Stromal cell of bone marrow (primary cell): ENCODE measurements at regions not wholly inside any gene's neighbourhood (a gene's known extent, or its start where the extent isn't known, plus 50 kb on each side); places are given as distances from the start of the nearest gene placed in this dataset.

Experiments used
- DNase-seq: peaks from one replicate; pipeline ENCODE4 v3.0.0-alpha.2; 2012; ENCODE audit warnings: low read depth

DNA sequence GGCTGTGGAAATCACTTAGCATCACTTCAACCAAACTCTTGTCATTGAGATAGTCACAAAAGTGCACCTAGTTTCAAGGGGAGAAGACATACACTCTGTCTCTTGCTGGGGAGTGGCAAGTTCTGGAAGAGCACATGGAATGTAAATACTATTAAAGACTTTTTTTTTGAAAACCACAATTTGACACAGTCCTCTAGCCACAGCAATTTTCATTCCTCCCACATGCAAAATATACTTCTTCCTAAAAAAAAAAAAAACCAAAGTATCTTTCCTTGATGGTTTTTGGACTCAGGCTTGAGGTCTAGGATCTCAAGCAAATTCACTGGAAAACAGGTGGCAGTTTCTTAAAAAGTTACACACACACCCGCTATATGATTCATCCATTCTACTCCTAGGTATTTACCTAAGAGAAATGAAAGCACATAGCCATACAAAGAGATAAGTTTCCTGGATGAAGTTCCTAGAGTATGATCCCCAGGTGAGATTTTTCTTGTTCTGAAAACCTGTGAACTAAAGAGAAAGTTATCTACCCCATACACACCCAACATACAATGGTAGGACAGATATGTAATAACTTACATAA lies 295.8 kb downstream of the SP3 start:
- no peak for DNase-seq

DNA sequence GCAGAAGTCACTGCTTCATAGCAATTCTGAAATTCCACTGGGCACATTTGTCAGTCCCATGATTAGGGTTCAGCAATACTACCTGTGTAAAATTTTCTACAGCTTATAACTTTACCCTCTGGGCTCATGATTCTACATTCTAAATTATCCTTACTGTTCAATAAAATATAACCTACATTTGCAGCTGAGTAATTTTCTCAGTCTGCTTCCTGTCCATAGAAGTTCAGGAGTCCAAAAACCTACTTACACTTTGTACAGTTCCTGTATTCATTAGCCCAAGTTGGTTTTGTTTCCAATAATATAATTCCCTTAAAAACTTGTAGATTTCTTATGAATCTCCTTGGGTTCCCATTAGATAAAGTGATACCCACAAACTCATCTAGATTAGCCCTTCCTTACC lies 295.3 kb downstream of the SP3 start:
- DNase-seq = no peak

GRCh38 chr2:173672573-173673340 lies 292.4 kb downstream of the SP3 start:
- DNase-seq = no peak

GRCh38 chr2:173673640-173674039 lies 291.5 kb downstream of the SP3 start:
- DNase-seq = no peak

GRCh38 chr2:173676647-173677046 lies 288.5 kb downstream of the SP3 start:
- no peak for DNase-seq

DNA sequence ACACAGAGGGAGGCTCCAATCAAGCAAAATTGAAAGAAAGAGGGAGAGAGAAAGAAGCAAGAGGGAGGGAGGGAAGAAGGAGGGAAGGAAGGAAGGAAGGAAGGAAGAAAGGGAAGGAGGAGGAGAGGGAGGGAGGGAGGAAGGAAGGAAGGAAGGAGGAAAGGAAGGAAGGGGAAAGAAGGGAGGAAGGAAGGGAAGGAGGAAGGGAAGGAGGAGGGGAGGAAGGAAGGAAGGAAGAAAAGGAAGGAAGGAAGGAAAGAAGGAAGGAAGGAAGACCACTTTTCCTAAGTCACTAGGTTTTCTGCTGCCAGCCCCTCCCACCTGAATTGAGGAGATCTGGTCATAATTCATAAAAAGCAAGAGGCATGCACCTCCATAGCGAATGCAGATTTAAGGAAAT lies 287.0 kb downstream of the SP3 start:
- DNase-seq = no peak

DNA sequence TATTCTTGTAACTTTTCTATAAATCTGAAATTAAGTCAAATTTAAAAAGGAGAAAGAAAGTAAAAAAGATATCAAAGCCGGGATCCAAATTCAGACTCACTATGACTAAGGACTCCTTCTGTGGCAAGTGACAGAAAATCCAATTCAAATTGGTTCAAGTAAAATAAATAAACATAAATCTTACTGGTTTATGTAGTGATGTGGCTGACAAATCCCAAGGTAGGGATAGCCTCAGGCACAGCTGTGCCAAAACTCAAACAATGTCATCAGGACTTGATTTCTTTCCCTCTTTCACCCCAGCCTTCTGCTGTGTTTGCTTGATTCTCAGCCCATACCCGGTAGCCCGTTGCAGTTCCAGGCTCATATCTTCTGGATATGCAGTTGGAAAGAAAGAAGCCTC lies 284.6 kb downstream of the SP3 start:
- DNase-seq = peak; percentile 11

DNA sequence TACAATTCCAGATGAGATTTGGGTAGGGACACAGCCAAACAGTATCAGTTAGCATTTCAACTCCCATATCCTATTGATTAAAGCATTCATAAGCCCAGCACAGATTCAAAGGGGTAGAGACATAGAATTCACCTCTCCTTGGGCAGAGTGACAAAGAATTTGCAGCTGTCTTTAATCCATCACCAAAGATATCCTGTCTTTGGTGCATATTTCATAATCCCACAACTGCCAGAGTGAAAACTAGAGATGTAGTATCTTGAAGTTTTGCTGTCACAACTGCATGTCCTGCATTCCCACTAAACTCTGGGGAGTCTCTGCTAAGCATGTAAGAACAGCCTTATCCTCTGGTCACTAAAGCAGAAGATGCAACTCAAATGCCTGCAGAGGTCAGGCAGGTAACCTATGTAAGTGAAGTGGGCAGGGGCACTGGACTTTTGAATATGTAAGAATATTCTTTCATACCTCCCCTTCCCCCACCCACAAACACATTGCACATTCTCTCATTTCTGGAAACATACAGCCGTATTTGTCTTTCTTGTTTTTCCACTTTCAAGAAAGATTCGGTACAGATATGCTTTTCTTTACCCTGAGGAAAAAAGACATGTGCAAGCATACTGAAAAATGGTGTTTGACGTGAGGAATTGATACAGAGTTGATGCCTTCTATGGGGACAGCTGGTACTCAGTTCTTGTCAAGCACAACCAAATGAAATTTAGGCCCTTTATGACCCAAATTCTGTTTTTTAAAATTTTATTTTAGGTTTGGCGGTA lies 283.1 kb downstream of the SP3 start:
- DNase-seq = no peak

- no peak for DNase-seq
Measured at GRCh38 chr2:173684896-173685459, 280.2 kb downstream of the SP3 start.

DNA sequence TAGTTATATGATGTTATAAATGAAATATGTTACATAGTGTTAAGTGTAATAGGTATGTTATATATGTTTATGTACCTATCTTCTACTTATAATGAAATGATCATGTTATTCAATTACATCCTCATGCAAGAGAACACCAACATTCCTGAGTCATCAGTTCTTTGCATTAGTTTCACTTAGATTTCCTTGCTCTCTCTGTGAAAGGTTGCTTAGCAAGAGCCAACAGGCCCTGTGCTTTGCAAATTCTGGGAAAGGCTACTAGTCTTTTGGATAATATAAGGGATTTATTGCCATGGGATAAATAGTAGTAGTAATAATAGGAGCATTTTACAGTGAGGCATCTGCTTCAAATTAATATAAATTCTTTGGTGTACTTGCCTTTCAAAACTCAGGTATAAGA lies 274.8 kb downstream of the SP3 start:
- no peak for DNase-seq

- DNase-seq = no peak
Measured at GRCh38 chr2:173692068-173692467, 273.1 kb downstream of the SP3 start.

DNA sequence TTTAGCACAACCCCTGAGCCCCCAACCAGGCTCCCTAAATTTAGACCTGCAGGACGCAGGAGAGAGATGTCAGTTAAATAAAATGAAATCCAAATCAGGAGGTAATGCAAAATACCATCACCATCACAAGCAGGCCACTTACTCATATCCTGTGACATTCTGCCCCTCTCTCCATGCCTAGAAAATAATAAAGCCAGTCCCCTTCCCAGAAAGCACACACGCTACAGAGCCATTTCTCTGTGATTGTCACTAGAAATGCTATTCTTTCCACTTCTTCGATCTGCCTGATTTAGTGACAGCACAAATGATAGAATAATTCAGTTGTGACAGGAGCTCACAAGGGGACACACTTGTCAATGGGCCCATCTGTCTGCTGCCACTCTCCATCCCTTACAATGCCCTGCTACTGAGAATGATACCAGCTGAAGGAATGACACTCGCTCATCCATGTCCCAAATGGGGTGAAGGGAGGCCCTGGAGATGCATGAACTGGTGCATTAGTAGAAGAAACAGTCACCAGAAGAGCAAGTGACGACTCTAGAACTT lies 272.1 kb downstream of the SP3 start:
- no peak for DNase-seq

GRCh38 chr2:173696274-173696673 lies 268.9 kb downstream of the SP3 start:
- no peak for DNase-seq

- no peak for DNase-seq
Measured at GRCh38 chr2:173697929-173698328, 267.2 kb downstream of the SP3 start.

- no peak for DNase-seq
Measured at GRCh38 chr2:173705656-173706055, 259.5 kb downstream of the SP3 start.

DNA sequence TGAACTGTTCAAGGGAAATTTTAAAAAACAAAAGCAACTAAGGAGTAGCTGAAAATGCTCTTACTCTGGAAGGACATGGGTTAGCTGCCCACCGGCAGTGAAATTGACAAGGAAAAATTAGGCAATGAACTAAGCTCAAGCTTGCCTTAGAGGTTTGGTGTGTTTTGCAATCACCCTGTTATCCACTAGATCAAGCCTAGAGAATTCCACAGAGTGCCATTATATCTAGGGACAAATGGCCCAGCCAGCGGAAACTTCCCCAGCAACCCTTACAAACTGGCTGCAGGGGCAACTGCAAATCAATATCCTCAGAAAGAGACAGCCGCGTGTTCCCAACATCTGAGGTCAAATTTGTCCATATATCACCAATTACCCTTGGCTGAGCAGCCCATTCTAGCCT lies 258.2 kb downstream of the SP3 start:
- no peak for DNase-seq

GRCh38 chr2:173708806-173709205 lies 256.4 kb downstream of the SP3 start:
- no peak for DNase-seq

DNA sequence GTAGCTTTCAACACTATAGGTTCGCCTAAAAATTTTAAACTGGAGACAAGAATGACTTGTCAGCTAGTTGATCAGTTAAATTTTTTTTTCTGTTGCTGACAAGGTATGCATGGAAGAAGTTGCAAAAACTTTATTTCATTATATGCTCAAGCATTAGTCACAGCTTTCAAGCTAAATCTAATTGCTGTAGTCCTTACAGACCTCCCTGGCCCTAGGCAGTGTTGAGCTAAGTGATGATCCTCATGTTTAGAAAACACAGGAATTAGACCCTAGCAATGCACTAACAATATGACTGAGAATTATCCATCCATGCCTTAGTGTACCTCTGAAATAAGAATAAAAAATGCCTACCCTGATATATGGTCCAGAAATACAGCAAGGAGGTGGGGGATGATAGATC lies 253.4 kb downstream of the SP3 start:
- no peak for DNase-seq

GRCh38 chr2:173713904-173714555 lies 251.1 kb downstream of the SP3 start:
- DNase-seq = no peak

DNA sequence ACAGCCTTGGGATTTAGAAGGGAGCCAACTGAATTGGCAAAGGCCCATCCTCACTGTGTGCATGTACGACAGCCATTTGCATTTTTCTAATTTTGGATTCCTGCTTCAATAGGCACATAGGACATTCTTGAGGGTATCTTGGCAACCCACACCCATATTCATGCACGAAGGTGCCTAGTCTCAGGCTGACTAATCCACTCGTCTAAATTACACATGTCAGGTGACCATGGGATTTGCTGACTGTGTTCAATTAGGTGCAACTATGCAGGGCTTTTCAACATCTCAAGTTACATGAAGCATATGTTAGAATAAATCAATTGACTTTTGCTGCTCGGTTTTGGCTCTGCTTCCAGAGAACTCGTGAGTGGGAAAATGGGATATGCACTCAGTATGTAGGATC lies 249.7 kb downstream of the SP3 start:
- DNase-seq = no peak

DNA sequence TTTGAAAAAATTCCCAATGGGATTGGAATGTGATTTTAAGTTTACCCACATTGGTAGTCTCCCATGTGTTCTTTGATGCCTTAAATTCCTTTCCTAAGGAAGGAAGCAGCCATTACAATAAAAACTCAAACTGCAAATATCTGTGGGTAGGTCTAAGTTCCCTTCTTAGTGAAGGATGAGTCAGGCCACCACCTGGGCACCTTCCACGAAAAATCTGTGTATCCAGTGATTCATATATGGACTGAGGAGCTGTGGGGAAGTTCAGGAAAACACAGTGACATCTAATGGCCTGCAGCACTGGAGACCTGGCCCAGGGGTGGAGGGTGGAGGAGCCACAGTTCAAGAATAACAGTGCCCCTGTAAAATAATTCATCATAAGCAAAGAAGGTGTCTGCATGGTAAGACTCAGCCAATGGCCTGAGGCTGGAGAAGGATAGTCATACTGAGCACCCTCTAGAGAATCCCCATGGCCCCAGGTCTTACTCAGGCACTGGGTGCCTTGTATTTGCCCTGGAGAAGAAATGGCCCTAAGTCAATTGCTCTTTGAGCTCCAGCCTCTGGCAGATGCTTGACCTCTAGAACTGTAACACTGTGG lies 248.6 kb downstream of the SP3 start:
- no peak for DNase-seq

DNA sequence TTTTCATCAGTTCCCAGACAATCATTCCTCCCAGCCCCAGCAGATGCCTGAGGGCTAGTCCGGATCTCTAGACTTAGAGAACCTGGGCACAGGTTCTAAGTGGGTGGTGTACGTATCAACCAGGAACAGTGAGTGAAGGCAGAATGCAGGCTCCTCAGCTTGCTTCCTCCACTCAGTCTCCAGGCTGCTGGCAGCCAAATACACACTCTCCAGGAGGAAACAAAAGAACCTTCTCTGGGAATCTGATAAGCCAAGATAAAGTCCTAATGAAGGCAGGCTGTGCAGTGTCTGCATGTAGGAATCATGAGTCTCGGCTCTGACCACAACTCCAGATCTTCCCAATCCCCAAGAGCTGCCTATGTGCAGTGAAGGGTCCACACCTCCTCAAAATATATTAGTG lies 245.7 kb downstream of the SP3 start:
- no peak for DNase-seq
